GM21529 (cell line): ENCODE measurements at regions not wholly inside any gene's neighbourhood (a gene's known extent, or its start where the extent isn't known, plus 50 kb on each side); places are given as distances from the start of the nearest gene placed in this dataset.
"Not testable (repeated sequence)": the region's sequence is repeated elsewhere in the genome, so short reads cannot be mapped to it uniquely, and the experiment has no call there.

Experiments used
- ATAC-seq: cut with Tn5 transposase; IDR thresholded peaks from one replicate; pipeline ENCODE4 v1.9.1; 2021; ENCODE audit not compliant: unreplicated experiment

DNA sequence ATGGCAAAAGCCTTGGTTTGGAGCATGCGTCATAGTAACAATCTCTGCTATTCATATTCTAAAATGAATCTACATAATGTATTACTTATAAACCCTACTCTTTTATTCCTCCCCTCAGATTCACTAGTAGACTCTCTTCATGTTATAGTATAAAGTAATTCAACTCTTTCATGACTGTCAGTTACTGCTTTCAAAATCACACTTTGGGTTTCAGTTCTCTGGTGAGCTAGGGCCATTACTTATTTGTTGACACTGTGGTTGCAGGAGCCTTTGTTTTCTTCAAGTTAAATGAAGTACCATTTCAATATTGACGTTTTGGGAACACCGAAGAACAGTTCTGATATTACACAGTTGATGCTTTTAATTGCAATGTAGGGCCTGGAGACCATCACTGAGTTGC lies 378.4 kb downstream of the DDX10 start:
- ATAC-seq = no peak

DNA sequence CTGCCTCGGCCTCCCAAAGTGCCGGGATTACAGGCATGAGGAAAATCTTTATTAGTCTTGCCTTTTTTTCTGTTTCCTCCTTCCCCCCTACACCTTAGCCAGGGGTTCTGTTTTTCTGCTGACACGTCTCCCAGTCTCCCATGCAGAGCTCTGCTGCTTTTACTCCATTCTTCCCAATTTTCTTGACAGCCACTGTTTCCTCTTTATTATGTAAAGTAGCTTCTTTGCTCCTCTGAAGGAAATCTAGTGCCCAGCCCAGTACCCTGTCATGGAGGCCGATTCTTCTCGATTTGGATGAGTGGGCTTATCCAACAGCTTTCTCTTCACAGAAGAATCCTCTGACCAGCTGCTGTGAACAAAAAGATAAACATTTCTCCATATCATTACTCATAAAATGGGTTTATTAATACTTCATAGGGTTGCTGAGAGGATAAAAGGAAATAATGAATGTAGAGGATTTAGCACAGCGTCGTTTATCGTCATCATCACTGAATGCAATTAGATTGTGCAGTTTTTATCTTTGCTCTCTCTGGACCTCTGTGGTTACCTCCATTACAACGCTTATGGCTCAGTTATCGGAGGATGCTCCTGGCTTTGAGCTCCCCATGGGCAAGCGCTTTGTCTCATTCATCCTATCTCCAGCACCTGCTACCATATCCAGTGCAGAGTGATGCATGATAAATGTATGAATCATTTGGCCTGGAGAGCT lies 375.6 kb upstream of the C11orf87 start:
- no peak for ATAC-seq

DNA sequence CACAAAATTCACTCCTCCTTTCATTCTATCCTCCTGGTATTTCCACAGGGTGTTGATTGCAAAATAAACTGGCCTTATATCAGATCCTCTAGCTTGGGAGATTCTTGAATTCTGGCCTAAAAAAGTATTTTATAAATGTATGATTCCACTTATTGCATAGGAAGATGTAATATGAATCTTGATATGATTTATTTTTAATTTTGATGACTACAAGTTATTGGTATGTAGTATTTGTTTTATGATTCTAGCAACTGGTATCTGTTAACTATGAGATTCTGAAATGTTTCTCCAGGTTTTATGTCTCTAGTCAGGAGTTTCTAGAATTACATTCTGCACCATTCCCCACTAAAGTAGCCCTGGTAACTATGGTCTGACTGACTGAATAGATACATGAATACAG lies 373.9 kb upstream of the C11orf87 start:
- ATAC-seq = no peak

DNA sequence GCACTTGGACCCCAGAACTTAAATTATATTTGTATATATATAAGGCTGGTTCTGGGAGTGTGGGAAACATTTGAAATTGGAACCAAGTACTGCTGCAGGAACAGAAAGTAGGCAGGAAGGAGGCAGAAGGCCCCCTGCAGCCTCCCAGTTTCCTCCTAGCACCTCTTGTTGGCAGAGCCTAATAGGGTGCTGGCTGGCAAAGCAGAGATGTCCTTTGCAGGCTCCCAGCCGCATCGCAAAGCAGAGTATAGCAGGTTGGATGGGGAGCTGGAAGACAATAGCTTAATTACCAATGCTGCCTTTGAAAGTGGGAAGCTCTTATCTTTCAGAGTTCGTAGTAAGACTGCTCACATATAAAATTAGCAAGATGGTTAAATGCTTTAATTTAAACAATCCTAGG lies 370.8 kb upstream of the C11orf87 start:
- no peak for ATAC-seq

DNA sequence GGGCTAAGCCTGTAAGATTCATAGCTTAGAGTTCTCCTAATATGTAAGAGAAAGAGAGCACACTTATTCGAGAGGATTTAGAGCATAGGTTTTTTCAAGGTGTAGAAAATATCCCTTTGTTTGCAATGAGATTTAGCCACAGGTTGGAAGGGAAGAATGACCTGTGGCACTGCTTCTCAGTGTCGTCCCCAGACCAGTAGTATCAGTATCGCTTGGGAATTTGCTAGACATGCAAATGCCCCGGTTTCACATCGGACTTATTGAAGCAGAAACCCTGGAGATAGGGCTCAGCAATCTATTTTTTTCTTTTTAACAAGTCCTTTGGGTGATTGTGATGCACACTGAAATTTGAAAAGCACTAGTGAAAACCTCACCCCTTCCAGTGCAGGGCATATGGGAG lies 362.6 kb upstream of the C11orf87 start:
- ATAC-seq = no peak

DNA sequence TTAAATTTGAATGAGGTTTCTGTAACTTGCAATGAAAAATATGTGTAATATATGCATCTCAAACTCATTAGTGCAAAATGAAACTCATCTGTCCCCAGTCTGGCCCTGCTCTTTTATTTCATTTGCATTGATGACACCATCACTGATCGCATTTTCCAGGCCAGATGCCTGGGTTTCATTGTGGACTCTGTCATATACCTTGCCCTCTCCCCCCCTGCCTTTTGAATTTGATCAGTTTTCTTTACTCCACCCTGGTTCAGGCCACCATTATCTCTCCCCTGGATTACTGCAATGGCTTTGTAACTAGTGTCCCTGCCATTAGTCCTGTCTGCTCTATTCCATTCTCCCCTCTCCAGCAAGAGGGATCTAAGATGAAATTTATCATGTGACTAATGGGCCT lies 360.6 kb upstream of the C11orf87 start:
- ATAC-seq = no peak

DNA sequence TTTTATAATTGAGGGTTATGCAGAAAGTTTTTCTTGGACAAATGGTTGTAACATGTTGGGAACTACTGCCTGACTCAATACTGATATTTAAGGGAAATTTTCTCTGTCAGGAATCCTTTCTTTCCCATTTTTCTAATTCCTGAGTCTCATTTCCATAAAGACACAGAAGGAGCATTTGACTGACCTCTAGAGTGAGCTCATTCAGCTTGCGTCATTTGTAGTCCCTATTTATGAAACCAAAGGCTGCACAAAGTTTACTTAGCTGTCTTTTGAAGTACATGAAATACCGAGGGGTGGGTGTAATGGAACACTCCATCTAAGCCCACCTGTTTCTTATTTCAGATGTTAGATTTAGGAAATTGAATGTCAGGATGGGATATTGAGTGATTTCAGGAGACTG lies 359.5 kb upstream of the C11orf87 start:
- ATAC-seq = no peak

DNA sequence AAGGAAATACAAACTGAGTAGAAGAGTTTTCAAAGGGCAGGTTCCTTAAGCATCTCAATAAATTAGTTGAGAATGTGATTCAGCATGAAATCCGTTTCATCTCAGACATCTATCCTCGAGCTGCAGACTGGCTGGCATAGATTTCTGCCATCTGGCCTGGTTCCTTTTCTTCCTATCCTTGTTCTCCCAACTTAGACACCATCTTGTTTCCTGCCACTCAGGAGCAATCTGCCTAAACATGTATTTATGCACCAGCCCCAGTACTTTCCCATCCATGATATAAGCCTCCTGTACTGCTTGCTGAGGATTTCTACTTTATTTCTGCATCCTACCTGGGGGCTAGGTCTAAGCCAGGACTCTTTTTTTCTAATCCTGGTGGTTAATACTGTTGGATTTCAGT lies 359.1 kb upstream of the C11orf87 start:
- no peak for ATAC-seq

DNA sequence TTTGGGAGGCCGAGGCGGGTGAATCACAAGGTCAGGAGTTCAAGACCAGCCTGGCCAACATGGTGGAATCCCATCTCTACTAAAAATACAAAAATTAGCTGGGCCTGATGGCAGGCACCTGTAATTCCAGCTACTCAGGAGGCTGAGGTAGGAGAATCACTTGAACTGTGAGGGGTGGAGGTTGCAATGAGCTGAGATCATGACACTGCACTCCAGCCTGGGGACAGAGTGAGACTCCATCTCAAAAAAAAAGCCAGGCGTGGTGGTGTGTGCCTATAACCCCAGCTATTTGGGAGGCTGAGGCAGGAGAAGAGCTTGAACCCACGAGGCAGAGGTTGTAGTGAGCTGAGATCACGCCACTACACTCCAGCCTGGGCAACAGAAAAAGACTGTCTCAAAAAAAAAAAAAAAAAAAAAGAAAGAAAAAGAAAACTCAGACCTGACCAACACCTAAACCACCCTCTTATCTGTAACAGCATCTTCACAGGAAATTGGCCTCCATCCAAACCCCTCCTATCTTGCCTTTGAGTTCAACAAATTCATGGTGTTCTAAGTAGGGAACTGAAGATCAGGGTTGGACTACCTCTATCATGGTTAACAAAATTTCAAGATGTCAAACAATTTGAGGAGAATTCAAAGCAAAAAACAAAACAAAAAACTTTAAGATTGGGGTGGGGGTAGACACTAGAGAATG lies 357.2 kb upstream of the C11orf87 start:
- ATAC-seq = not testable (repeated sequence)

DNA sequence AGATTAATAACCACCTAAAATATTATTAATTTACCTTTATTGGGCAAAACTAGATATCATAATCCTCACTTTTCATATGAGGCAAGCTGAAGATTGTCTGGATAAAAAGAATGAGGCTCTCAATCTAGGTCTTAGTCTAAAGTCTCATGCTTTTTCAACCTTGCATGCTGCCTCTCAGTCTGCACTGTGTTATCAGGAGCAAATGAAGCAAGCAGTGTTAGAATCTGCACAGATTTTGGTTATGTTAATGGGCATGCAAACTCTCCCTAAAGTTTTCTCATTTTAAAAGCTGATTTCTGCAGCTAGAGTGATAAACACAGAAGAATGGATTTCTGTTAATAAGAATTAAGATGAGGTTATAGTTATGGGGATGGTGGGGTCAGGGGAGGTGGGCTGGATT lies 350.7 kb upstream of the C11orf87 start:
- no peak for ATAC-seq

DNA sequence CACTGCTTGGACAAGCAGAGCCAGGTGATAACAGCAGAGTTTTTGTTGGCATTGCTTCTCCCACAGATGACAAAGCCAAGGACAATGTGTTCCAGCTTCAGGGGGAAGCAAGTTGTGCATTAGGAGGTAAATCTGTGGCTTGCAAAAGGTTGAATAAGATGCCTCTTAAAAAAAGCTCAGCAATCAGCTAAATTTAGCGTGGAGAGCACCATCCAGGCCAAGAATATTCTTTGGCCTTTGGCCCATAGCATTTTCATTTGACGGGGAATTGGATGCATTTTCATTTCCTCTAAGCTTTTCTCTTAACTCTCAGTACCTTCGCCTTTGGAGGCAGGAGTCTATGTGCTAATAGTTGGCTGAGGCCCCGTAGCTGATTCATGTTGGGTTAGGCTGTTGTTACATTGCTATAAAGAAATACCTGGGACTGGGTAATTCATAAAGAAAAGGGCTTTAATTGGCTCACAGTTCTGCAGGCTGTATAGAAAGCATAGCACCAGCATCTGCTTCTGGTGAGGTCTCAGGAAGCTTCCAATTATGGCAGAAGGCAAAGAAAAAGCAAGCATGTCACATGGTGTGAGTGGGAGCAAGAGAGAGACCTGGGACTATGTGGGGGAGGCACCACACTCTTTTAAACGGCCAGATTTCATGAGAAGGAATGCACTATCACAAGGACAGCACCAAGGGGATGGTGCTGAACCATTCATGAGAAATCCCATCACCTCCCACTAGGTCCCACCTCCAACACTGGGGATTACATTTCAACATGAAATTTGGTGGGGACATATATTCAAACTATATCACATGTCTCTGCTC lies 350.1 kb upstream of the C11orf87 start:
- no peak for ATAC-seq

DNA sequence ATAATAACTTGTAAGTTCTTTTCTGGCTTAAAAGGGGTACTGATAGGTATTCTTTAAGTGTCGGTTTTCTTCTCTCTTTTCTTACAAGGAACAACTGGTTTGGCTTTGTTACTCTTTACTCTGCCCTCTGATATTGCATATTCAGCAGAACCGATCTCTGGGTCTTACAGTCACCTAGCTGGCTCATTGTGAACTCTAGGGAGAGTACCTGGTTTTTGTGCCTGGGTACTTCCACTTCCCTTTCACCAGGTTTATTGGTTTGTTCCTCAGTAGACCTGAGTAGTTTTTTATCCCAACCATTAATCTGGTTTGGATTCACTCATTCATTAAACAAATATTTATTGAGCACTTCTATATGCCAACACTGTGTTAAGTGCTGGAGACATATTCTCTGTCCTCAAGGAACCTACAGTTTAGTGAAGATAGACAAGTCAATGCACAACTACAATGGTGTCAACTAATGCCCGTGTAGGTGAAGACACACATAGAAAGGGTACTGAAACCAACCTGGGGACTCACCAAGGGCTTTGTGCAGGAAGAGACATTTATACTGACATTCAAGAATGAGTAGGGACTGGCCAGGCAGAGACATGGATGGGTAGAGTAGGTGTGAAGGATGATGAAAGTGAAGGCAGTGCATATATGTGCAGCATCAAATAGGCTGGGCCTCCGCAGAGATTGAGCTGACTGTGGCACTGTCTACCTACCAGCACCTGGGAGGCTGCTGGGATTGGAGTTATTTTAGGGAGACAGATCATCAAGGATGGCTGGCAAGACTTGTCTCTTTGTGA lies 348.8 kb upstream of the C11orf87 start:
- ATAC-seq = no peak

DNA sequence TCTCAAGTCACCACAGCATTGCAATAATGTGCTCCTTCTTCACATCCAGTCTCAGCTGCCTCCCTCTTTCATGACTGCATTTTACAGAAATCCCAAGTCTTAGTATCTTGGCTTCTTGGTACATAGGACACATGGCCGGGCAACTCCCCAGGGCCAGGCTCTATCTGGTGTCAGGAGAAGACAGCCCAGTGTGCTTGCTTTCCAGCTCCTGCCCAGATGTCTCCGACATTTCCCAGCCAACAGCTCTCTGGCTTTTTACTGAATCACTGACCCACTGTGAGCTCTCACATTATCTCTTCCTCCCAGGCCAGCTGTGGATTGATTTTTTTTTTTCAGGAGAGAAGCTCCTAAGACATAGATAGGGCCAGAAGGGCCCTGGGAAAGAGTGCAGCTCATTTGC lies 346.0 kb upstream of the C11orf87 start:
- no peak for ATAC-seq

DNA sequence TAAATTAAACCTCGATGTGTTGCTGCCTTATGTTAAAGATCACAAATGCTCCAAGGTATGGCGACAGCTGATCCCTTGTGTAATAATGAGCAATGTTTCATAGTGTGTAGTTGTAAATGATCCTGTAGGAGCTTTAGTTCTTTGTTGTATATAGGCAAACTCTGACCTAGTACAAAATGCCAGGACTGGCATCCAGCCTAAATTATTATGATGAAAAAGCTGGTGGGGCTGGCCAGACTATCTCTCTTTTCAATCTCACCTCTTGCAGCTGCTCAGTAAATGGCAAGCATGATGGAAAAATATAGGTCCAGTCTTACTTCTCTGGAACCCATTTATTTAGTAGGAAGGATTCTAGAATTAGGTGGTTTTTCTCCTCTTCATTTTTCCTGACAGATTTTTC lies 345.1 kb upstream of the C11orf87 start:
- no peak for ATAC-seq

DNA sequence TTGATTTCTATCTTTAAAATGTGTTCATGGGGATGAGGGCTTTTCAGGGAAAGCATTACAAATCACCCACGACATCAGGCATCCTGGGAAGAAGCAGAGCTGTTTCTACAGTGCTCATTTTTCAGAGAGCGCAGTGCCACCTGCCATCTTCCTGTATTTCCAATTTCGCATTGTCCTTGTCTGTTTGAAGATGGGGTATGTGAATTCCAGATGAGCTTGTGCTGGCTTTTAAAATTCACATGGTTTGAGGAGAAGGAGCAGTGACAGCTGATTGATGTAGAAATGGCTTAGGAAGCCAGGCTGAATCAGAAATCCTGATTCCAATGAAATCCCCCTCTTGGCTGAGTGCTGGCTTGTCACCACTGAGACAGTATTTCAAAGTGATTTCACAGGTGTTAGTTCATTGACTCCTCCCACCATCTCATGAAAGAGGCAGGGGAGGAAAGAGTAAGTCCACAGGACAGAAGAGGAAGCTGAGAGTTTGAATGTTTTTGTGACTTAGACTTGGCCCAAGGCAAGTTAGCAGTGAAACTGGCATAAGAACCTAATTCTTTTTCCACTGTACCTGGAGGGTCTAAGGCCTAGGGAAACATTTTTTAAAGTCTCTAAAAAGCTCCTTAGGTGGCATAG lies 344.6 kb upstream of the C11orf87 start:
- no peak for ATAC-seq

DNA sequence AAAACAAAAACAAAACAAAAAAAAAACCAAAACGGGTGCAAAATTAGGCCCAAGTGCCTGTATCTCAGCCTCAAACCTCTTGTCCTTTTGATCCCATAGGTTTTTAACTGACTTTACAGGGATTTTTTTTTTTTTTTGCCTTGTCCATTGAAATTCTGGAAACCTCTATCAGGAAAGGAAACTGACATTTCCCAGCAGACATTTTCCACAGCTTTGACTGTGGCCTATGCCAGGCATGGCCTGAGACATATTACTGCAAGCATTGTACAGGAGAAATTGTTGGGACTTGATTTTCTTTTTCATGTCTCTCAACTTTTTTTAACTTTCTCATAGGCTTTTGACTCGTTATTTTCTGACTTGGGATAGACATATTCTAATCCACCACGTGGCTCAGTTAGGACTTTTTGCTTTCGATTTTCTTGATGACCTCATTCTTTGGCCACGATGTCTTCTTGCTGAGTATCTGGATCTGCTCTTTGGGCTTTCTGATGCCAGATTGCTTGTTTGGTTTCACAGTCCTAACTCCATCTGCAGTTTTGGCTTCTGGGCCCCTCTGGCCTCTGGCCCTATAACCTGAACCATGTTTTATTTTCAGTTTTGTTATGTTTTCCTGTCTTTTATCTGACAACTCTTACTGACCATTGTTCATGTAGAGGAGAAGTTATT lies 336.1 kb upstream of the C11orf87 start:
- ATAC-seq = no peak

DNA sequence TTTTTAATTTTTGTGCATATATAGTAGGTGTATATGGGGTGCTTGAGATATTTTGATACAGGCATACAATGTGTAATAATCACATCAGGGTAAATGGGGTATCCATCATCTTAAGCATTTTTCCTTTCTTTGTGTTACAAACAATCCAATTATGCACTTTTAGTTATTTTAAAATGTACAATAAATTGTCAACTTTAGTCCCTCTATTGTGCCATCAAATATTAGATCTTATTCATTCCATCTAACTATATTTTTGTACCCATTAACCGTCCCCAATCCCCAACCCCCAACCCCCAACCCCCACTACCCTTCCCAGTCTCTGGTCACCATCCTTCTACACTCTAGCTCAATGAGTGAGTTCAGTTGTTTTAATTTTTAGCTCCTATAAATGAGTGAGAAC lies 335.1 kb upstream of the C11orf87 start:
- ATAC-seq = no peak

DNA sequence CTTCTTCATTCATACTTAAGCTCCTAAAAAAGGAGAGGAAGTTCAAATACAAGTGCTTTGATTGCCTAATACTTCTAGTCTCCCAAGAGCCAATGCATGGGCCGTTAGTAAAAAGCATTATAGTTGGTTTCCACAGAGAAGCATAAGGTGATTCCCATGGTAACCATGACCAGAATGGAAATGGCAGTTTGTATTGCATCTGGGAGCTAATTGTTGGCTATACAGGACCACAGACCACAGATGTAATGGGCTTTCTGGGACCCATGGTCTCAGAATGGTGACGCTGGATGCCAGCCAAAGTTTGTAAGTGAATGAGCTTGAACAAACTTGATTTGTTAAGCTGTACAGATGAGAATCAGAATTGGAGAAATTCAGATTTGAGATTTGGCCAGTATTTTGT lies 333.9 kb upstream of the C11orf87 start:
- no peak for ATAC-seq

DNA sequence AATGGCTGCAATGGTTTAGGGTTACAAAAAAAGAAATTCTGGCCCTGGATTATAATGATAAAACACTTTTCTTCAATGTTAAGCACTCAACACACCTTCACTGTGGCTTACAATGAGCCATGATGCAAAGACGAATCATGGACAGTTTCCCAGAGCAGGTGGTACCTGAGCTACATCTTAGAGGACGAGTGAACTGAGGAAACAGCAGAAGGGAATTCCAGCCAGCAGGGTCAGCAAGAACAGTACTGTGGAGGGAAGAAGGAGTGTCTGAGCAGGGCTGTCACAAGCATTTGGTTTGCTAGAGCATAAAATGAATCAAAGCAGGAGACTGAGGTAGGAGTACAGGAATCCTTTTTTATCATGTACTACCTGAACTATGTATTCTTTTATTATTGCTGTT lies 332.8 kb upstream of the C11orf87 start:
- no peak for ATAC-seq

DNA sequence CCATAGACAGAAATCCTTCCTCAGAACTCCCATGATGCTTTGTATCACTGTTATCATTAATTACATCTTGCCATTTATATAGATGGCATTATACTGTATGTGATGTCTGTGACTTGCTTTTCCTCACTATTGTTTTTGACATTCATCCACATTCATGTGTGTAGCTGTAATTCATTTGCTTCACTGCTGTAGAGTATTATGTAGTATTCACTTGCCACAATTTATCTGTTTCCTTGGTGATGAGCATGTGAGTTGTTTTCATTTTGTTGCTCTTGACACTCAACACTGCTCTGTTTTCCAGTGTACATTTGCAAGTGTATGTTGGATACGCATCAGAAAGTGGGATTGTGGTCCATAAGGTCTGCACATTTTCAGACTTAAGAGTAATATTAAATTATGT lies 328.6 kb upstream of the C11orf87 start:
- ATAC-seq = no peak
